ENCODE measurements at regions not wholly inside any gene's neighbourhood (a gene's known extent, or its start where the extent isn't known, plus 50 kb on each side); places are given as distances from the start of the nearest gene placed in this dataset.
"Not testable (repeated sequence)": the region's sequence is repeated elsewhere in the genome, so short reads cannot be mapped to it uniquely, and the experiment has no call there.

DNA sequence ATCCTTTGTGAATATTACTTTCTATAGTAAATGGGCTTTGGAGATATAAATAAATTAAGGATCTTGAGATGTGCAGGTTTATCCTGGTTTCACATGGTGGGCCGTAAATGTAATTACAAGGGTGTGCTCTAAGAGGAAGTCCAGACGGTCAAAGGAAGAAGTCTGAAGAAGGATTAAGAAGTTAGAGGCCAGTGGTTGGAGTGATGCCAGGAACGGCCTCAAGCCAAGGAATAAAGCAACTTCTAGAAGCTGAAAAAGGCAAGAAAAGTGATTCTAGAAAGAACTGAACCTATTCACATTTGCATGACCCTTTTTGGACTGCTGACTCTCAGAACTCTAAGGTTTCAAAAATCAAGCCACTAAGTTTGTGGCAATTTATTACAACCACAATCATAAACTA lies 981.3 kb upstream of the ALCAM start:
- no peak for DNase-seq (ENCODE audit: low spot score)

DNA sequence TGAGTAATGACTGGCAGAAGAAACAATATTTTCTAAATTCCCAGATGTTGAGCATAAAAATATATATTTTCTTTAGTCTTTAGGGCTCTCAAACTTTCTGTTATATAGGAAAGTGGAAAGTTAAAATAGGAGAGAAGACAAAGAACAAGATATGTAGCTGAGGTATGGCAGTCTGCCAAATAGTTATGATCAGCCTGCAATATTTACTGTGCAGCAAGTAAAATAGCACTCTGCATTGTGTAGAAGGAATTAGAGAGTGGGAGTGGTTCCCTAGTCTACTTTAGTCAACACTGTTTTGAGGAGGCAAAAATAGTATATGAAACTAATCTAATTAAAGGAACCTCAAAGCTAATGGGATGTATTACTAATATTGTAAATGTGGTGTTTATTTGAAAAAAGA lies 978.1 kb upstream of the ALCAM start:
- DNase-seq (ENCODE audit: low spot score) = no peak

- DNase-seq (ENCODE audit: low spot score) = peak; percentile 7
Observed at GRCh38 chr3:104392327-104392726, 974.4 kb upstream of the ALCAM start.

DNA sequence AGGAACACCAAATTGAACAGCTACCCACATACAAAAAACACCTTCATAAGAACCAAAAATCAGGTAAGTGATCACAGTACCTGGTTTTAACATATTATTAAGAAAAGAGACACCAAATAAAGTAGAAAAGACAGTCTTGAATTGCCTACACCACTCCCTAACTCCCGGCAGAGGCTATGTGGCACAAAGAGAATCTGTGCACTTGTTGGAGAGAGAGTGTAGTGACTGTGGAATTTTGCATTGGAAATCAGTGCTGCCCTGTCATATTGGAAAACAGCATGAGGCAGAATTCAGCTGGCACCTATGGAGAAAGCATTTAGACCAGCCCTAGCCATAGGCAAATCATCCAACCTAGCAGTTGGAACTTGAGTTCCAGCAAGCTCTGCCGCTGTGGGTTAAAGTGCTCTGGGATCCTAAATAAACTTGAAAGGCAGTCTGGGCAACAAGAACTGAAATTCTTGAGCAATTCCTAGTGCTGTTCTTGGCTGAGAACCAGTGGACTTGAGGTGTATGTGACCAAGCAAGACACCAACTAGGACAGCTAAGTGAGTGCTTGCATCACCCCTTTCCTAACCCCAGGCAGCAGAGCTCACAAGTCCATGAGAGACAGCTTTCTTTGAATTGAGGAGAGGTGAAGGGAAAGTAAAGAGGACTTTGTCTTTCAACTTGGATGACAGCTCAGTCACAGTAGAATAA lies 969.6 kb upstream of the ALCAM start:
- peak; percentile 9 for DNase-seq (ENCODE audit: low spot score)

DNA sequence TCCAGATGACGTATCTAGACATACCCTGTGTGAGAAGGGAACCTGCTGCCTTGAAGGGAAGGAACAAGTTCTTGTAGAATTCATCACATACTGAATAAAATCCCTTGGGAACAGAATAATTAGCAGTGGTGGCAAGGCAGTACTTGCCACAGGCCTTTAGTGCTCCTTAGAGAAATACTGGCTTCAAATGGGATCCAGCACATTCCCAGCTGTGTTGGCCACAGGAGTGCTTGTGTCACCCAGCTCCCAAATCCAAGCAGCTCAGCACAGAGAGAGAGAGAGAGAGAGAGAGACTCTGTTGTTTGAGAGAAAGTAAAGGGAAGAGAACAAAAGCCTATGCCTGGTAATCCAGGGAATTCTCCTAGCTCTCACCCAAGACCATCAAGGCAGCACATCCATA lies 969.0 kb upstream of the ALCAM start:
- DNase-seq (ENCODE audit: low spot score) = no peak

DNA sequence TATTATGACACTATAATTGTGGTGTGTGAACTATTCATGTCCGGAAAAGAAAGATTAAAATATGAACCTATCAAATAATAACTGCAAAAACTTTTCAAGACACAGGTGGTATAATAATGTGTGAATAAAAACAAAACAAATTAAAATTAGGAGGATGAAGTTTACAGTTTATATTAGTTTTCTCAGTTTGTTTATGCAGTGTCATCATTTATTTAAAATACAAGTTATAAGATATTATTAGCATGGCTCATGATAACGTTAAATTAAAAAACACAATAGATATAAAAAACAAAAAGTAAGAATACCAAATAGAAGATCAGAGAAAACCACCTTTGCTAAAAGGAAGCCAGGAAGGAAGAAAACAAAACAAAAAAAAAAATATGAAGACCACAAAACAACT lies 963.8 kb upstream of the ALCAM start:
- no peak for DNase-seq (ENCODE audit: low spot score)

GRCh38 chr3:104411757-104412156 lies 955.0 kb upstream of the ALCAM start:
- DNase-seq (ENCODE audit: low spot score) = peak; percentile 67

- no peak for DNase-seq (ENCODE audit: low spot score)
Observed at GRCh38 chr3:104412608-104413580, 953.8 kb upstream of the ALCAM start.

DNA sequence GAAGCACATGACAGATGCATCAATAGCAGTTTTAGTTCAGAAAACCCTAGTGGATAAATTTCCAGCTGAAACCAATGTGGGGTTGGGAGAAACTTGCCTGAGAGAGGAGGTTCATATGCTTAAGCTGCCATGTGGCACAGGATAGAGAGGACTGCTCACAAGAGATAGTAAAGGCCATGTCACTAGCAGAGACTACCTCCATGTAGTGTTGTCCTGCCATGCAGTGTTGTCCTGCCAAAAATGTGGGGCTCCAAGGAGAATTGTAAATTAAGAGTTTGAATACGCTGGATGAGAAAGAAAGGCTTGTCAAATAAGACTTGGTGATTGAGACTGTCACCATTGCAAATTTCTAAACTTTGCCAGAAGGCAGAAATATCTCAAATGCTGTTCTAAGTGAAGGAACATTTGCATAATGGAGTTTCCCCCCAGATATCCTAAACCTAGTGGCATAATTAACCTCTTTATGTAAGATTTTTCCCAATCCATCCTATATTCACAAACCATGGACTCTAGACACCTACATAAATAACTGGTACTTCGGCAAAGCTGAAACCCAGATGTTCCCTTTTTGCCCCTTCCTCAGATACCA lies 938.3 kb upstream of the ALCAM start:
- DNase-seq (ENCODE audit: low spot score) = no peak

- no peak for DNase-seq (ENCODE audit: low spot score)
Observed at GRCh38 chr3:104429727-104430126, 937.0 kb upstream of the ALCAM start.

DNA sequence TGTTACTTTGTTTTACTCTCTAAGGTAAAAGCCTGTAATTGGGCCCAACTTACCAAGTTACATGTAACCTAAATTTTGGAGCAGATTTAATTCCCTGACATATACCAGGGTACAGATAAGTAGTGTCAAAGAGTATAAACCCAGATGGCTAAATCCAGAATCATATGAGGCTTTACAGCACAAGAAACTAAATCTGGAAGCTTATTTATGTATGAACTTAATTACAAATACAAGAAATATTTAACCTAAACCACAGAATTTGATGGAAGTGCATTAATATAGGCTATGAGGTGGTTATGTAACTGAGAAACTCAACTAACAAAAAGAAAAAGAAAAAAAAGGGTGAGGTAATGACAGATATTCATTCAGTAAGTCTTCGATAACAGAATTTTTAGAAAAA lies 930.2 kb upstream of the ALCAM start:
- no peak for DNase-seq (ENCODE audit: low spot score)

DNA sequence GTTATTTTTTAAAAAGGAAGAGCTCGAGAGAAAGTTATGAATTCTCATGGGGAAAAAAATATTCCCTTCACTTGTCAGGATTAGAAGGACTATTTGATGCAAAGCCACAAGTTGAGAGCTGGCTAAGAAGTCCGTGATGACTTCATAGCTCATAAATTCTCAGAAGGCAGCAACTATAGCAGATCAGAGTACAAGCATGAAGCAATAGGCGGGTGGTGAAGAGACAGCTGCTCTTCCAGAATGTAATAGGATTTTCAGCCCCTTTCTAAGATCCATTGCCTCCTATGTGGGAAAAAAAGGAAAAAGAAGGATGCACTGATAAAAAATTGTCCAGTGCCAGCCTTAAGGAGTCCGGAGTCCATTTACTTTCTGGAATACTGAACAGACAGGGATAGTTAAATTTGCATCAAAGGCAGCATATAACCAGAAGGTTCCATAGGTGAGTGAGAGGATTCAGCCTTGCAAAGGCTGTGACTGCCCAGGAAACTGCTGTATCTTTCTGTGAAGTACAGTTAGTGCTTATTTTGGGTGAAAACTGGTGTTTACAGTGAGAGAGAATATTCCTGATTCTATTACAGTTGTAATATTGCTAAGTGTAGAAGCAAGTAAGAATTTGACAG lies 929.5 kb upstream of the ALCAM start:
- peak; percentile 75 for DNase-seq (ENCODE audit: low spot score)

DNA sequence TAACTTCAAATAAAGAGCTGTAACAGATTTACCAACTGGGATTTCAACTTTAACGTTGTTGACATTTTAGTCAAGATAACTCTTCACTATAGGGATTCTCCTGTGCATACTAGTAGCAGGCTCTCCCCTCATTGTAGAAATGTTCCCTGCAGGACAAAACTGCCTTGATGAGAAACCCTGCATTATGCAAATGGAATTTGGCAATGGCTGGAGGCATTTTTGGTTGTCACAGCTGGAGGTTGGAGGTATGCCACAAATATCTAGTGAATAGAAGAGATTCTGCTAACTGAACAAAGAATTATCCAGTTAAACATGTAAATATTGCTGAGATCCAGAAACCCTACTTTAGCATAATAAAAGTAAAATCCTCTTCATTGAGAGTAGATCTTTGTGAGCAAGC lies 928.8 kb upstream of the ALCAM start:
- peak; percentile 48 for DNase-seq (ENCODE audit: low spot score)

- no peak for DNase-seq (ENCODE audit: low spot score)
Observed at GRCh38 chr3:104438706-104439105, 928.0 kb upstream of the ALCAM start.

- DNase-seq (ENCODE audit: low spot score) = not testable (repeated sequence)
Observed at GRCh38 chr3:104445252-104445919, 921.3 kb upstream of the ALCAM start.

GRCh38 chr3:104447681-104448080 lies 919.0 kb upstream of the ALCAM start:
- DNase-seq (ENCODE audit: low spot score) = no peak

- DNase-seq (ENCODE audit: low spot score) = no peak
Observed at GRCh38 chr3:104452697-104453096, 914.0 kb upstream of the ALCAM start.

- peak; percentile 71 for DNase-seq (ENCODE audit: low spot score)
Observed at GRCh38 chr3:104458657-104459056, 908.1 kb upstream of the ALCAM start.

GRCh38 chr3:104460477-104461406 lies 906.0 kb upstream of the ALCAM start:
- peak; percentile 64 for DNase-seq (ENCODE audit: low spot score)

GRCh38 chr3:104461431-104461830 lies 905.3 kb upstream of the ALCAM start:
- no peak for DNase-seq (ENCODE audit: low spot score)

DNA sequence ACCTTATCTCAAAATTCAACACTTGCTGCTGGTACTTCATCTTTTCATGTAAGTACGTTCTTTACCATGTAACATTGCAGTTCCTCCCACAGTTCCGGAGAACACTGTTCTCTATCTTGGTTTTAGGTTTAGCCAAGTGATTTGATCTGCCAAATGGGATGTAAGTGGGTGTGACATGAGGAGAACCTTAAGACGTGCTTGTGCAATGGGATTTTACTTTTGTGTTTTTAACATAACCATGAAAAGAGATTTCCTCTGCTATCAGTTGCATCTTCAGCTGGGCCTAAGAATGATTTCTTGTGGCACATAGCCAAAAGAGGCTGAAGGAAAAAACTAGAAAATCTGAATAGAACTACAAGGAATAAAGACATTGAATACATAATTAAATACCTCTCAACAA lies 894.5 kb upstream of the ALCAM start:
- no peak for DNase-seq (ENCODE audit: low spot score)
